ENCODE measurements at regions not wholly inside any gene's neighbourhood (a gene's known extent, or its start where the extent isn't known, plus 50 kb on each side); places are given as distances from the start of the nearest gene placed in this dataset.

DNA sequence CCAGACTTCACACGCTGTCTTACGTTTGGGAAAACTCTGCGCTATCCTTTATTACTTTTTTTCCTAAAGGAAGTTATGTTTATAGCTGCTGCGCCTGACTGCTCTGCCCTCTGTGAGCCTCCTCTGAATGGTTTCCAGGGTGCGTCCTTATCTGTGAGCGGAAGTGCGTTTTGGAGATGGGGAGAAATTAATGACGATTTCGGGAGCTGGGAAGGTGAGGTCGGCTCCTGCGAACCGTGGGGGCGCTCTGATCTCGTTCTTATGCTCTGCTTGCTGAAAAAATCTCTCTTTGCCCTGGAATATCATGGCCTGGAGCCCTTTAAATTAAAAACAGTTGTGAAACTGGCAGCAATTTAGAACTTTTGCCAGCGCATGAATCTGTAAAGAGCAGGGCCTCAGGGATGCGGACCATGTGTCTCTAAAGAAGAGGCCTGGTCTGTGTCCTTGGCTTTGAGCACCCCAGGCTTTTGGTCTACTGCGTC is 135.7 kb upstream of the ZFHX3 start:
- Histone ChIP-seq H3K4me3 (ENCODE audit: low read length) (no peak overlapping the region), H3K4me1 (ENCODE audit: control insufficient read depth, insufficient read depth, low read length) (no peaks in the 10 kb centered on the region), H3K36me3 (ENCODE audit: control insufficient read depth, insufficient read depth, low read length) (no peaks in the 10 kb centered on the region), H3K9me3 (ENCODE audit: control insufficient read depth, low read depth, low read length) (no peaks in the 10 kb centered on the region), H3K27ac (ENCODE audit: low read length) (no peak overlapping the region), H3K27me3 (ENCODE audit: control insufficient read depth, insufficient read depth, low read length) (no peaks in the 10 kb centered on the region)
- DNase-seq, result no peak
- WGBS (ENCODE audit: insufficient coverage, low lambda C conversion rate), result no CpG with 5 or more reads among the region's 17 CpGs

DNA sequence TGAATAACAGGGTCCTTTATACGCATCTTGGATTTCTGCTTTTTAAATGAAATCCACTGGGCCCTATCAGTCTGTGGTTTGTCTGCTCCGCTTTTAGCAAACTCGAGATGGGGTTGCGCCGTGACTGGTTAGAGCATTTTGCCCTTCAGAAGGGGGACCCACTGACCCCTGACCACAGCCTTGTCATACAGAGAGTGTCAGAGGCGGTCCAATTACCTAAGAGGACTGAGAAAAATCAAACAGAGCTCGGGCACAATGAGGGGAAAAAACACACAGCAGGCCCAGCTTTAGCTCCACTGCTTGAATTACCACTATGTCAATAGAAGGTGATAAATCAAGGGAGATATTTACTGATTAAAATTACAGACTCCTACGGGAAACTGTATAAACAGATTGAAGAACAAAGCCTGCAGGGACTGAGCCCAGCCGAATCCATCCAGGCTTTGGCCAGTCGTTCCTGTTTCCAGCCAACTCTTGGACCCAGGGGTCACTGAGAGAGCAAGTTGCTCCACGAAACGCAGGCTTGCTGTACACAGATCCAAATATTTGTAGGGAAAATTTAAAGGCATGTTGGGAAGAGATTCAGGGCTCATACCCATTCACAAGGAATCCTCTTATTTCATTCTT is 131.9 kb upstream of the ZFHX3 start:
- H3K27me3 ChIP-seq (ENCODE audit: control insufficient read depth, insufficient read depth, low read length), result no peaks in the 10 kb centered on the region
- H3K27ac ChIP-seq (ENCODE audit: low read length), result no peak overlapping the region
- no peaks in the 10 kb centered on the region for H3K4me1 ChIP-seq (ENCODE audit: control insufficient read depth, insufficient read depth, low read length)
- no peaks in the 10 kb centered on the region for H3K36me3 ChIP-seq (ENCODE audit: control insufficient read depth, insufficient read depth, low read length)
- no peaks in the 10 kb centered on the region for H3K9me3 ChIP-seq (ENCODE audit: control insufficient read depth, low read depth, low read length)
- no peak overlapping the region for H3K4me3 ChIP-seq (ENCODE audit: low read length)
- DNase-seq, result no peak
- WGBS (ENCODE audit: insufficient coverage, low lambda C conversion rate), result no CpG with 5 or more reads among the region's 12 CpGs

- Histone ChIP-seq H3K36me3 (ENCODE audit: control insufficient read depth, insufficient read depth, low read length) (no peaks in the 10 kb centered on the region), H3K4me3 (ENCODE audit: low read length) (no peak overlapping the region), H3K4me1 (ENCODE audit: control insufficient read depth, insufficient read depth, low read length) (no peaks in the 10 kb centered on the region), H3K27ac (ENCODE audit: low read length) (no peak overlapping the region), H3K27me3 (ENCODE audit: control insufficient read depth, insufficient read depth, low read length) (no peaks in the 10 kb centered on the region), H3K9me3 (ENCODE audit: control insufficient read depth, low read depth, low read length) (no peaks in the 10 kb centered on the region)
- no CpG with 5 or more reads among the region's 8 CpGs for WGBS (ENCODE audit: insufficient coverage, low lambda C conversion rate)
- DNase-seq, result no peak
Measured at GRCh38 chr16:73177729-73178295, 129.9 kb upstream of the ZFHX3 start.

DNA sequence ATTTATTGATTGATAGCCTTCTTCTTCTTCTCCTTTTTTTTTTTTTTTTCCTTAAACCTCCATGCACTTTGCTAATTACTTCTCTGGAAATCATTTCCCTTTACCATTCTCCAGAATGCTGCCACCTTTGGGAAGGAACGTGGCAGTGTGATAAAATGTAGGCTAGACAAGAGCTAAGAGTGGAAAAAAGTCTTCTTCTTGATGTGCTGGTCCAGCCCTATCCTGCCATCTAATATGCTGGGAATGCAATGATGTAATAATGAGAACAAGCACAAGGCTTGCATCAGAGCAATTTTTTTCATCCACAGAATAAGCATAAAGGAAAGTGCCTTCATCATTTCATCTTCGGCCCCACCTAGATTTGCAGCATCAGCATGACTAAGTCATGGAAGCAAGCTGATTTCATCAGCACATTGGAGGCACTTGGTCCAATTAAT is 128.7 kb upstream of the ZFHX3 start:
- no peaks in the 10 kb centered on the region for H3K27me3 ChIP-seq (ENCODE audit: control insufficient read depth, insufficient read depth, low read length)
- no peak overlapping the region for H3K4me3 ChIP-seq (ENCODE audit: low read length)
- no CpG with 5 or more reads among the region's 2 CpGs for WGBS (ENCODE audit: insufficient coverage, low lambda C conversion rate)
- no peaks in the 10 kb centered on the region for H3K4me1 ChIP-seq (ENCODE audit: control insufficient read depth, insufficient read depth, low read length)
- H3K36me3 ChIP-seq (ENCODE audit: control insufficient read depth, insufficient read depth, low read length), result no peaks in the 10 kb centered on the region
- no peaks in the 10 kb centered on the region for H3K9me3 ChIP-seq (ENCODE audit: control insufficient read depth, low read depth, low read length)
- peak in 1 of 2 donors; percentile 27 for DNase-seq
- H3K27ac ChIP-seq (ENCODE audit: low read length), result no peak overlapping the region

DNA sequence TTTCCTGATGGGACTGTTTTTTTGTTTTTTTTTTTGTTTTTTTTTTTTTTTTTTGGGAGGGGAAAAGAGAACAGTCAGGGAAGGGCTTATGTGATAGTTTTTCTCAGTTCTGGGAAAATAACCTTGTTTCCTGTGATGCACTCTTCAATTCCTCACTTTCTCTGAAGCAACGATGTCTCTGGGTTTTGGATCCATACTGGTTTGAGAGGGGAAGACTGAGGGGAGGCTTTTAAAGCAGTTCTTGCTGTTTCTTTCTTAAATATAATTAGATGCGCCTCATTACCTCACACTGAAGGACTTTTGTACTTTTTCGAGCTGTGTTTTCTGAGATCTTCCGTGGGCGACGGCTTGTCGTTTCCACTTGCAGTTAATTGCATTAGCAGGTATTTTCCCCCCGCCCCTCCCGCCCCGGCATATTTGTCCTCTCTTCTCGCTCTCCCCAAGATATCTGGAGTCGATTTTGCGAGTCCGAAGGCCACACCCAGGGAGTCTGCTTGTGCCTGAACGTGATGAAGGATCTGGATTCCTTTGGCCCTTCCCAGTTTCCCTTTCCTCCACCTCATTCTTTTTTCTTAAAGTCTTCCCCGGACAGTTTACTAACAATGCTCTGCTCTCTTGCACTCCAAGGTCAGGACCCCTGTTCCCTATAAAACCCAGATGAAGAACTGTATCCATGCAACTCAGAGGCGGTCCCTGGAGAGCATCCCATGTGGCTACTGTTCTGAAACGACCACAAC is 125.2 kb upstream of the ZFHX3 start:
- Histone ChIP-seq H3K36me3 (ENCODE audit: control insufficient read depth, insufficient read depth, low read length) (no peaks in the 10 kb centered on the region), H3K27ac (ENCODE audit: low read length) (no peak overlapping the region), H3K27me3 (ENCODE audit: control insufficient read depth, insufficient read depth, low read length) (no peaks in the 10 kb centered on the region), H3K9me3 (ENCODE audit: control insufficient read depth, low read depth, low read length) (no peaks in the 10 kb centered on the region), H3K4me1 (ENCODE audit: control insufficient read depth, insufficient read depth, low read length) (no peaks in the 10 kb centered on the region), H3K4me3 (ENCODE audit: low read length) (no peak overlapping the region)
- 30% methylated on average over 7 of the region's 18 CpGs for WGBS (ENCODE audit: insufficient coverage, low lambda C conversion rate)
- DNase-seq, result no peak

DNA sequence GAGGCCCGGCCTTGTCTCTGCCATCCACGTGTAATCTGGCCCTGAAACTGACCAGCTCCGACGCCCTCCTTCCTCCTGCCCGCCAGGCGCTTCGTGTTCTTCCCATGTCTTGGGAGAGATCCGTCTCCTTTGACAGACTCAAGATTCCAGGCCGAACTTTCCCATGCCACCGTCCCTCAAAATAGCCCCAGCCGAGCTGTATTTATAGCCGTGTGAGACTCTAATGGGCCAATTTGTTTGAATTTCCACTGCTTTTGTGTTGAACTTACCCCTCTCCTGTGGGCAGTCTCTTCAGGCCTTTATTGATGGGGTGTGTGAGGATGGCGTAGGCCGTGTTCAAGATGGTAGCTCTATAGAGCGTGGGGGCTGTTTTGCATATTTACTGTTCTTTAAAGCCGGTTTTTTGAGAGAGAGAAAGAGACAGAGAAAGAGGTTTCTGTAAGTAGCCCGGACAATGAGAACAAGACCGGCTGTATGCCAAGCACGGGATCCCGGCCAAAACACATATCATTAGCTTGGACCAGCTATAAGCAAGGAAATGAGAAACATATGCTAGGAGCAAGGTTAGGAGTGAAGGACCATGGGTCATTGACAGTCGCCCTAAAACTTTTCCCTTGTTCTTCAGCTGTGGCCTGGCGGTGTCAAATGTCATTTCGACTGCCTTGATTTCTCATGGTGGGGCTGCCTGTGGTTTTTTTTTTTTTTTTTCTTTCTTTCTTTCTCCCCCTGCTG is 124.5 kb upstream of the ZFHX3 start:
- Histone ChIP-seq H3K27ac (ENCODE audit: low read length) (no peak overlapping the region), H3K4me3 (ENCODE audit: low read length) (no peak overlapping the region), H3K36me3 (ENCODE audit: control insufficient read depth, insufficient read depth, low read length) (no peaks in the 10 kb centered on the region)

GRCh38 chr16:73171901-73172240 is 123.9 kb upstream of the ZFHX3 start:
- H3K27ac ChIP-seq (ENCODE audit: low read length), result no peak overlapping the region
- no peaks in the 10 kb centered on the region for H3K9me3 ChIP-seq (ENCODE audit: control insufficient read depth, low read depth, low read length)
- H3K27me3 ChIP-seq (ENCODE audit: control insufficient read depth, insufficient read depth, low read length), result no peaks in the 10 kb centered on the region
- DNase-seq, result no peak
- H3K4me3 ChIP-seq (ENCODE audit: low read length), result no peak overlapping the region
- no peaks in the 10 kb centered on the region for H3K36me3 ChIP-seq (ENCODE audit: control insufficient read depth, insufficient read depth, low read length)
- peaks cover 3% of the 10 kb centered on the region for H3K4me1 ChIP-seq (ENCODE audit: control insufficient read depth, insufficient read depth, low read length)
- whole genome bisulfite sequencing (ENCODE audit: insufficient coverage, low lambda C conversion rate), result no CpG with 5 or more reads among the region's 9 CpGs

More for the DNA sequence above, 124.5 kb upstream of the ZFHX3 start:
- Histone ChIP-seq H3K9me3 (ENCODE audit: control insufficient read depth, low read depth, low read length) (no peaks in the 10 kb centered on the region), H3K4me1 (ENCODE audit: control insufficient read depth, insufficient read depth, low read length) (peaks cover 3% of the 10 kb centered on the region), H3K27me3 (ENCODE audit: control insufficient read depth, insufficient read depth, low read length) (no peaks in the 10 kb centered on the region)
- WGBS (ENCODE audit: insufficient coverage, low lambda C conversion rate), result 100% methylated on average over 2 of the region's 23 CpGs
- peak; percentile 44 to 58 for DNase-seq

DNA sequence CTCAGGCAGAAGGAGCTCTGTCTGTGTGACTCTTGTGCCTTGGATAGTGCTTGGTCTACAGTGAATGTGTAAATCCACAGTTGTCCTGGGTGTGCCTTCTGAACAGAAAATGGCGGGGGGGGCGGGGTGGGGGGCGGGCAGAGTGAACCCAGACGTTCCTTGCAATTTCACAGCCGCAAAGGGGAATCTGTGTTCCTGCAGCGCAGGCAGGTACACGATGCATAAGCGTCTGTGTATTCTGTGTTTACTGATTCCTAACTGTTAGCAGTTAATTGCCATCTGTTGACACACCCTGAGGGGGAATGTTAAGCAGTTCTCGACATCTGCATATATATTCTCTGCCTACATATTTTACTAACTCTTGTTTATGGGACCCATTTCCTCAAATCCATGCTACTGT is 123.5 kb upstream of the ZFHX3 start:
- H3K9me3 ChIP-seq (ENCODE audit: control insufficient read depth, low read depth, low read length), result no peaks in the 10 kb centered on the region
- H3K4me3 ChIP-seq (ENCODE audit: low read length), result no peak overlapping the region
- H3K4me1 ChIP-seq (ENCODE audit: control insufficient read depth, insufficient read depth, low read length), result peaks cover 3% of the 10 kb centered on the region
- WGBS (ENCODE audit: insufficient coverage, low lambda C conversion rate), result no CpG with 5 or more reads among the region's 9 CpGs
- H3K36me3 ChIP-seq (ENCODE audit: control insufficient read depth, insufficient read depth, low read length), result no peaks in the 10 kb centered on the region
- no peaks in the 10 kb centered on the region for H3K27me3 ChIP-seq (ENCODE audit: control insufficient read depth, insufficient read depth, low read length)
- no peak overlapping the region for H3K27ac ChIP-seq (ENCODE audit: low read length)
- no peak for DNase-seq

- no peaks in the 10 kb centered on the region for H3K36me3 ChIP-seq (ENCODE audit: control insufficient read depth, insufficient read depth, low read length)
- H3K27ac ChIP-seq (ENCODE audit: low read length), result no peak overlapping the region
- no peaks in the 10 kb centered on the region for H3K27me3 ChIP-seq (ENCODE audit: control insufficient read depth, insufficient read depth, low read length)
- no peak overlapping the region for H3K4me3 ChIP-seq (ENCODE audit: low read length)
- peaks cover 3% of the 10 kb centered on the region for H3K4me1 ChIP-seq (ENCODE audit: control insufficient read depth, insufficient read depth, low read length)
- DNase-seq, result peak in 1 of 2 donors; percentile 11
- 50% methylated on average over 1 of the region's 10 CpGs for WGBS (ENCODE audit: insufficient coverage, low lambda C conversion rate)
- no peaks in the 10 kb centered on the region for H3K9me3 ChIP-seq (ENCODE audit: control insufficient read depth, low read depth, low read length)
Measured at GRCh38 chr16:73170612-73171038, 122.7 kb upstream of the ZFHX3 start.

DNA sequence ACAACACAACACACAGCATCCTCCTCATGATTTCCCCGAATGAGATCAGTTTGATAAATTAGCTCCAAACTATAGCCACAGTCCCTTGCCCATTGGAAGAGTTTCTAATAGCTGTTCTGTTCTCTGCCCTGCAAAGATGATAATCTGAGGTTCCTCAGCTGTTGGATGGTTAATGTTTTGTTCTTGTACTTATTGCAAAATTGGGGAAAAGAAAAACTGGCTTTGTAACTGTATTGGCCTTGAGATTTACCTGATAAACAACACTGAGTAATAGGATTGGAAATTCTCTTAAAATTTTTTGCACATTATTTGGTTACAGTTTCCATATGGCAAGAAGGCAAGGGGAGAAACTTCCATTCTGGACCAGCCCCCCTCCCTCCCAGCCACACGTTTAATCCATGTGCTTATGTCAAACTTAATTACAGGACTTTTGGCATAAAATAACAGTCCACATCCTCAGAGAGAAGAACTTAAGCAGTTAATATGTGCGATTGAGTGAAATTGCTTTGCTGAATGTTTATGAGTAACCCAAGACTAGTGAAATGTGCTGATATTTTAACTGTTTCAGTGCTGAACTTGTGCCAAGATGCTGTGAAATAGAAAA is 119.1 kb upstream of the ZFHX3 start:
- Histone ChIP-seq H3K36me3 (ENCODE audit: control insufficient read depth, insufficient read depth, low read length) (no peaks in the 10 kb centered on the region), H3K27ac (ENCODE audit: low read length) (no peak overlapping the region), H3K4me3 (ENCODE audit: low read length) (no peak overlapping the region), H3K27me3 (ENCODE audit: control insufficient read depth, insufficient read depth, low read length) (no peaks in the 10 kb centered on the region), H3K4me1 (ENCODE audit: control insufficient read depth, insufficient read depth, low read length) (peaks cover 3% of the 10 kb centered on the region), H3K9me3 (ENCODE audit: control insufficient read depth, low read depth, low read length) (no peaks in the 10 kb centered on the region)
- DNase-seq, result no peak
- no CpG with 5 or more reads among the region's 3 CpGs for WGBS (ENCODE audit: insufficient coverage, low lambda C conversion rate)

Data from large intestine (tissue), 3 donors.